ENCODE measurements at regions not wholly inside any gene's neighbourhood (a gene's known extent, or its start where the extent isn't known, plus 50 kb on each side); places are given as distances from the start of the nearest gene placed in this dataset.
"Not testable (repeated sequence)": the region's sequence is repeated elsewhere in the genome, so short reads cannot be mapped to it uniquely, and the experiment has no call there.

GRCh38 chr21:7947422-7947821 is 2574.0 kb upstream of the TPTE start:
- Histone ChIP-seq H3K36me3 (no peaks in the 10 kb centered on the region), H3K4me3 (no peak overlapping the region), H3K9me3 (replicated peaks) (peaks cover 39% of the 10 kb centered on the region), H3K27me3 (replicated peaks) (peaks cover 4% of the 10 kb centered on the region; the same call in 1 of the 2 replicates), H3K27ac (no peak overlapping the region), H3K4me1 (replicated peaks) (no peaks in the 10 kb centered on the region)
- no peak for DNase-seq (ENCODE audit: low read depth in 1 of 2, low spot score in 2 of 2)

GRCh38 chr21:7948727-7949126 is 2572.7 kb upstream of the TPTE start:
- peaks cover 50% of the 10 kb centered on the region for H3K9me3 ChIP-seq (replicated peaks)
- not testable (repeated sequence) for H3K27ac ChIP-seq; H3K4me1 ChIP-seq (replicated peaks); H3K27me3 ChIP-seq (replicated peaks); H3K36me3 ChIP-seq; DNase-seq (ENCODE audit: low read depth in 1 of 2, low spot score in 2 of 2); H3K4me3 ChIP-seq

- H3K9me3 ChIP-seq (replicated peaks), result peaks cover 56% of the 10 kb centered on the region
- H3K4me3 ChIP-seq; H3K27ac ChIP-seq; H3K36me3 ChIP-seq; H3K27me3 ChIP-seq (replicated peaks); H3K4me1 ChIP-seq (replicated peaks); DNase-seq (ENCODE audit: low read depth in 1 of 2, low spot score in 2 of 2): not testable (repeated sequence)
Observed at GRCh38 chr21:7949882-7950281, 2571.5 kb upstream of the TPTE start.

GRCh38 chr21:7951854-7952519 is 2569.4 kb upstream of the TPTE start:
- no peaks in the 10 kb centered on the region for H3K36me3 ChIP-seq
- no peak overlapping the region for H3K4me3 ChIP-seq
- peaks cover 56% of the 10 kb centered on the region for H3K9me3 ChIP-seq (replicated peaks)
- H3K4me1 ChIP-seq (replicated peaks), result no peaks in the 10 kb centered on the region
- H3K27me3 ChIP-seq (replicated peaks), result peaks cover 4% of the 10 kb centered on the region; the same call in 1 of the 2 replicates
- H3K27ac ChIP-seq, result no peak overlapping the region
- no peak for DNase-seq (ENCODE audit: low read depth in 1 of 2, low spot score in 2 of 2)

- Histone ChIP-seq H3K4me3 (no peak overlapping the region), H3K36me3 (no peaks in the 10 kb centered on the region), H3K27me3 (replicated peaks) (peaks cover 4% of the 10 kb centered on the region; the same call in 1 of the 2 replicates), H3K9me3 (replicated peaks) (peaks cover 51% of the 10 kb centered on the region), H3K27ac (no peak overlapping the region), H3K4me1 (replicated peaks) (no peaks in the 10 kb centered on the region)
- DNase-seq (ENCODE audit: low read depth in 1 of 2, low spot score in 2 of 2), result no peak
Observed at GRCh38 chr21:7952648-7953047, 2568.7 kb upstream of the TPTE start.

- no peaks in the 10 kb centered on the region for H3K4me1 ChIP-seq (replicated peaks)
- no peak for DNase-seq (ENCODE audit: low read depth in 1 of 2, low spot score in 2 of 2)
- H3K36me3 ChIP-seq, result no peaks in the 10 kb centered on the region
- peaks cover 50% of the 10 kb centered on the region for H3K9me3 ChIP-seq (replicated peaks)
- H3K27ac ChIP-seq, result no peak overlapping the region
- H3K4me3 ChIP-seq, result no peak overlapping the region
- no peaks in the 10 kb centered on the region for H3K27me3 ChIP-seq (replicated peaks)
Observed at GRCh38 chr21:7953058-7953457, 2568.3 kb upstream of the TPTE start.

GRCh38 chr21:7955358-7956073 is 2565.9 kb upstream of the TPTE start:
- H3K4me3 ChIP-seq; H3K27ac ChIP-seq; H3K36me3 ChIP-seq; H3K27me3 ChIP-seq (replicated peaks); DNase-seq (ENCODE audit: low read depth in 1 of 2, low spot score in 2 of 2); H3K4me1 ChIP-seq (replicated peaks): not testable (repeated sequence)
- H3K9me3 ChIP-seq (replicated peaks), result peaks cover 37% of the 10 kb centered on the region

GRCh38 chr21:7956074-7956452 is 2565.3 kb upstream of the TPTE start:
- not testable (repeated sequence) for H3K27me3 ChIP-seq (replicated peaks); H3K36me3 ChIP-seq; DNase-seq (ENCODE audit: low read depth in 1 of 2, low spot score in 2 of 2); H3K4me1 ChIP-seq (replicated peaks); H3K4me3 ChIP-seq; H3K27ac ChIP-seq
- H3K9me3 ChIP-seq (replicated peaks), result peaks cover 32% of the 10 kb centered on the region

GRCh38 chr21:7956998-7957712 is 2564.2 kb upstream of the TPTE start:
- H3K4me1 ChIP-seq (replicated peaks); H3K4me3 ChIP-seq; H3K27ac ChIP-seq; H3K27me3 ChIP-seq (replicated peaks); H3K36me3 ChIP-seq; DNase-seq (ENCODE audit: low read depth in 1 of 2, low spot score in 2 of 2): not testable (repeated sequence)
- H3K9me3 ChIP-seq (replicated peaks), result peaks cover 24% of the 10 kb centered on the region

- DNase-seq (ENCODE audit: low read depth in 1 of 2, low spot score in 2 of 2), result no peak
- Histone ChIP-seq H3K36me3 (no peaks in the 10 kb centered on the region), H3K4me1 (replicated peaks) (no peaks in the 10 kb centered on the region), H3K4me3 (no peak overlapping the region), H3K27me3 (replicated peaks) (no peaks in the 10 kb centered on the region), H3K27ac (no peak overlapping the region), H3K9me3 (replicated peaks) (peaks cover 18% of the 10 kb centered on the region)
Observed at GRCh38 chr21:7957713-7958064, 2563.7 kb upstream of the TPTE start.

All from SJSA1 (cell line).